H9 (cell line): ENCODE measurements at regions not wholly inside any gene's neighbourhood (a gene's known extent, or its start where the extent isn't known, plus 50 kb on each side); places are given as distances from the start of the nearest gene placed in this dataset.

Experiments
- DNase-seq: peaks from one replicate; pipeline ENCODE4 v3.0.0-alpha.2; 2017
- H2AFZ ChIP-seq: one replicate; pipeline ENCODE4 v1.6.1; 2013; ENCODE audit warnings: mild to moderate bottlenecking, low read length, control low read depth, moderate library complexity
- H2AK5ac ChIP-seq: 2 replicates; pipeline ENCODE4 v1.6.1; 2013; ENCODE audit warnings: low read length, control low read depth, mixed read lengths; ENCODE audit not compliant: insufficient read length
- H2BK120ac ChIP-seq: one replicate; pipeline ENCODE4 v1.6.1; 2013; ENCODE audit warnings: low read depth, mild to moderate bottlenecking, low read length, control low read depth, inconsistent platforms; ENCODE audit not compliant: poor library complexity, severe bottlenecking
- H2BK12ac ChIP-seq: 2 replicates; pipeline ENCODE4 v1.6.1; 2013; ENCODE audit warnings: low read length, control low read depth, mixed read lengths, low read depth; ENCODE audit not compliant: insufficient read length
- H2BK15ac ChIP-seq: 2 replicates; pipeline ENCODE4 v1.6.1; 2013; ENCODE audit warnings: low read depth, low read length, control low read depth
- H2BK20ac ChIP-seq: one replicate; pipeline ENCODE4 v1.6.1; 2013; ENCODE audit warnings: low read depth, mild to moderate bottlenecking, low read length, control low read depth, inconsistent platforms; ENCODE audit not compliant: poor library complexity, severe bottlenecking
- H2BK5ac ChIP-seq: 2 replicates; pipeline ENCODE4 v1.6.1; 2013; ENCODE audit warnings: low read length, control low read depth, mixed read lengths; ENCODE audit not compliant: insufficient read length
- H3K14ac ChIP-seq: 2 replicates; pipeline ENCODE4 v1.6.1; 2013; ENCODE audit warnings: low read length, control low read depth; ENCODE audit not compliant: insufficient read depth
- H3K18ac ChIP-seq: 2 replicates; pipeline ENCODE4 v1.6.1; 2013; ENCODE audit warnings: low read depth, mild to moderate bottlenecking, mixed read lengths, low read length, control low read depth; ENCODE audit not compliant: insufficient read length
- H3K23ac ChIP-seq: 2 replicates; pipeline ENCODE4 v1.6.1; 2013; ENCODE audit warnings: low read length, control low read depth, mixed read lengths, low read depth; ENCODE audit not compliant: insufficient read length
- H3K23me2 ChIP-seq: 2 replicates; pipeline ENCODE4 v1.6.1; 2013; ENCODE audit warnings: low read depth, mild to moderate bottlenecking, mixed read lengths, low read length, control low read depth; ENCODE audit not compliant: insufficient read length, poor library complexity, severe bottlenecking
- H3K27ac ChIP-seq: 2 replicates; pipeline ENCODE4 v1.5.1; 2013; ENCODE audit warnings: low read length, control low read depth, mixed read lengths, low read depth; ENCODE audit not compliant: insufficient read length
- H3K27me3 ChIP-seq: 2 replicates; pipeline ENCODE4 v1.6.1; 2013; ENCODE audit warnings: low read length, control low read depth, inconsistent platforms; ENCODE audit not compliant: insufficient read depth
- H3K4ac ChIP-seq: 2 replicates; pipeline ENCODE4 v1.6.1; 2013; ENCODE audit warnings: low read depth, mild to moderate bottlenecking, control low read depth, inconsistent platforms, low read length, moderate library complexity
- H3K4me1 ChIP-seq: 2 replicates; pipeline ENCODE4 v1.6.1; 2013; ENCODE audit warnings: low read length, control low read depth, inconsistent platforms; ENCODE audit not compliant: insufficient read depth
- H3K4me2 ChIP-seq: 2 replicates; pipeline ENCODE4 v1.6.1; 2013; ENCODE audit warnings: low read length, control low read depth, mixed read lengths; ENCODE audit not compliant: insufficient read length, insufficient read depth
- H3K56ac ChIP-seq: 2 replicates; pipeline ENCODE4 v1.6.1; 2013; ENCODE audit warnings: low read depth, mild to moderate bottlenecking, mixed read lengths, low read length, control low read depth; ENCODE audit not compliant: insufficient read length
- H3K79me1 ChIP-seq: 2 replicates; pipeline ENCODE4 v1.6.1; 2013; ENCODE audit warnings: low read depth, mild to moderate bottlenecking, moderate library complexity, low read length, control low read depth, inconsistent platforms; ENCODE audit not compliant: insufficient read depth, poor library complexity, severe bottlenecking
- H3K79me2 ChIP-seq: 2 replicates; pipeline ENCODE4 v1.6.1; 2013; ENCODE audit warnings: low read length, control low read depth, inconsistent platforms; ENCODE audit not compliant: insufficient read depth
- H3K9ac ChIP-seq: 2 replicates; pipeline ENCODE4 v1.6.1; 2013; ENCODE audit warnings: low read length, control low read depth, mixed read lengths; ENCODE audit not compliant: insufficient read length; ENCODE audit errors: extremely low read depth
- H3K9me3 ChIP-seq: one replicate; pipeline ENCODE4 v1.6.1; 2013; ENCODE audit warnings: low read depth, low read length, inconsistent platforms; ENCODE audit not compliant: control insufficient read depth
- H3T11ph ChIP-seq: one replicate; pipeline ENCODE4 v1.6.1; 2013; ENCODE audit warnings: mild to moderate bottlenecking, low read length, control low read depth, inconsistent platforms
- H4K20me1 ChIP-seq: one replicate; pipeline ENCODE4 v1.6.1; 2013; ENCODE audit not compliant: control insufficient read depth, insufficient read length, insufficient read depth
- H4K5ac ChIP-seq: 2 replicates; pipeline ENCODE4 v1.6.1; 2013; ENCODE audit warnings: low read depth, mild to moderate bottlenecking, mixed read lengths, low read length, control low read depth; ENCODE audit not compliant: insufficient read length
- H4K8ac ChIP-seq: replicated peaks from 2 replicates; pipeline ENCODE4 v1.6.1; 2013; ENCODE audit warnings: low read length, control low read depth, mixed read lengths, low read depth; ENCODE audit not compliant: insufficient read length
- H4K91ac ChIP-seq: 2 replicates; pipeline ENCODE4 v1.6.1; 2013; ENCODE audit warnings: low read depth, mild to moderate bottlenecking, moderate library complexity, mixed read lengths, low read length, control low read depth; ENCODE audit not compliant: insufficient read length
- H3K27ac Mint-ChIP-seq, 3 experiments: 2 replicates in 2 of 3; 3 replicates in 1 of 3; pipeline ENCODE4 v1.8.0; 2020 to 2021; ENCODE audit warnings: mixed read lengths in 3 of 3, mild to moderate bottlenecking in 1 of 3, moderate library complexity in 1 of 3
- H3K27me3 Mint-ChIP-seq: 2 replicates; pipeline ENCODE4 v1.8.0; 2021; ENCODE audit warnings: low read depth, mild to moderate bottlenecking, moderate library complexity, mixed read lengths
- H3K36me3 Mint-ChIP-seq, 3 experiments: 2 replicates in 2 of 3; 3 replicates in 1 of 3; pipeline ENCODE4 v1.8.0; 2020 to 2021; ENCODE audit warnings: low read depth in 3 of 3, mixed read lengths in 3 of 3; ENCODE audit not compliant: insufficient read depth in 1 of 3
- H3K4me1 Mint-ChIP-seq, 2 experiments: 2 replicates each; pipeline ENCODE4 v1.8.0; 2020; ENCODE audit warnings: mixed read lengths in 2 of 2
- H3K4me3 Mint-ChIP-seq, 2 experiments: 2 replicates in 1 of 2; 3 replicates in 1 of 2; pipeline ENCODE4 v1.8.0; 2020 to 2021; ENCODE audit warnings: mild to moderate bottlenecking in 2 of 2, mixed read lengths in 2 of 2, moderate library complexity in 1 of 2
- H3K9me3 Mint-ChIP-seq, 2 experiments: 2 replicates in 1 of 2; 3 replicates in 1 of 2; pipeline ENCODE4 v1.8.0; 2020; ENCODE audit warnings: mild to moderate bottlenecking in 2 of 2, mixed read lengths in 2 of 2, moderate library complexity in 1 of 2
- CTCF ChIP-seq: fragments of 200-600 bp; sonication (generic); conservative IDR thresholded peaks from 3 replicates; pipeline ENCODE4 v1.8.0; 2021; ENCODE audit warnings: antibody characterized with exemption, mild to moderate bottlenecking
- WGBS: extraction: QIAGEN DNeasy Blood & Tissue Kit; methylation state at CpG from one replicate; pipeline ENCODE4 v1.1.7; 2013; ENCODE audit warnings: missing lambda C conversion rate, low lambda C conversion rate, mixed read lengths; ENCODE audit not compliant: insufficient read length; ENCODE audit errors: extremely low coverage; 5-methylcytosine and 5-hydroxymethylcytosine counted together

- H3K4me1 Mint-ChIP-seq, result peaks cover 16% of the 10 kb centered on the region in 2 experiments
- H3K27ac Mint-ChIP-seq, result no peak overlapping the region
- H3K4me1 ChIP-seq, result no peaks in the 10 kb centered on the region; the same call in 1 of the 2 replicates
- no peak overlapping the region for H2BK15ac ChIP-seq
- no peak overlapping the region for H3K18ac ChIP-seq
- H2AFZ ChIP-seq, result no peak overlapping the region
- no peaks in the 10 kb centered on the region for H3K79me1 ChIP-seq
- no peaks in the 10 kb centered on the region for H3K79me2 ChIP-seq
- no CpG with 5 or more reads among the region's 1 CpG for WGBS
- H3K27ac ChIP-seq, result no peak overlapping the region
- no peak overlapping the region for H2BK12ac ChIP-seq
- TF ChIP-seq CTCF, result no peak
- H3K23me2 ChIP-seq, result no peaks in the 10 kb centered on the region
- no peak overlapping the region for H4K5ac ChIP-seq
- H3K4me3 Mint-ChIP-seq, result no peak overlapping the region
- H3K14ac ChIP-seq, result no peak overlapping the region
- peaks cover 0 to 9% (median 0%) of the 10 kb centered on the region in 3 experiments; a peak in 3 of 7 replicates for H3K36me3 Mint-ChIP-seq
- H2AK5ac ChIP-seq, result no peak overlapping the region
- no peak overlapping the region for H3T11ph ChIP-seq
- no peaks in the 10 kb centered on the region for H3K27me3 Mint-ChIP-seq
- H3K56ac ChIP-seq, result no peak overlapping the region
- H2BK5ac ChIP-seq, result no peak overlapping the region
- H3K27me3 ChIP-seq, result no peaks in the 10 kb centered on the region
- H3K23ac ChIP-seq, result no peak overlapping the region
- H3K9me3 ChIP-seq, result no peaks in the 10 kb centered on the region
- no peak overlapping the region for H3K9ac ChIP-seq
- H4K8ac ChIP-seq, result no peak overlapping the region
- H3K4me2 ChIP-seq, result no peak overlapping the region
- no peaks in the 10 kb centered on the region for H4K20me1 ChIP-seq
- no peak overlapping the region for H2BK120ac ChIP-seq
- H4K91ac ChIP-seq, result no peak overlapping the region
- no peak for DNase-seq
- H3K9me3 Mint-ChIP-seq, result no peaks in the 10 kb centered on the region
- no peak overlapping the region for H3K4ac ChIP-seq
- no peak overlapping the region for H2BK20ac ChIP-seq
Measured at GRCh38 chr7:66537876-66538275, 90.8 kb upstream of the KCTD7 start.
